Hypothalamus (tissue), 51 donors: ENCODE measurements at regions not wholly inside any gene's neighbourhood (a gene's known extent, or its start where the extent isn't known, plus 50 kb on each side); places are given as distances from the start of the nearest gene placed in this dataset.
A peak's percentile ranks its signal among the peaks of the same experiment; 100 is the strongest.
"Not testable (repeated sequence)": the region's sequence is repeated elsewhere in the genome, so short reads cannot be mapped to it uniquely, and the experiment has no call there.

Experiments
- DNase-seq, 51 donors: peaks; one replicate each; lab custom pipeline; 2025; lab: John Stamatoyannopoulos, UW

- DNase-seq = no peak
Observed at GRCh38 chr18:40249390-40250080, 1705.5 kb upstream of the PIK3C3 start.

- DNase-seq = not testable (repeated sequence)
Observed at GRCh38 chr18:40245612-40246011, 1709.4 kb upstream of the PIK3C3 start.

GRCh38 chr18:40243607-40244006 lies 1711.4 kb upstream of the PIK3C3 start:
- no peak for DNase-seq

GRCh38 chr18:40235836-40236235 lies 1719.2 kb upstream of the PIK3C3 start:
- no peak for DNase-seq

- no peak for DNase-seq
Observed at GRCh38 chr18:40235323-40235722, 1719.7 kb upstream of the PIK3C3 start.

GRCh38 chr18:40233931-40234616 lies 1721.0 kb upstream of the PIK3C3 start:
- no peak for DNase-seq

- DNase-seq = no peak
Observed at GRCh38 chr18:40222776-40223175, 1732.3 kb upstream of the PIK3C3 start.

GRCh38 chr18:40216856-40217255 lies 1738.2 kb upstream of the PIK3C3 start:
- DNase-seq = no peak

GRCh38 chr18:40215979-40216378 lies 1739.1 kb upstream of the PIK3C3 start:
- no peak for DNase-seq

GRCh38 chr18:40210696-40211095 lies 1744.3 kb upstream of the PIK3C3 start:
- no peak for DNase-seq

- DNase-seq = no peak
Observed at GRCh38 chr18:40208958-40209357, 1746.1 kb upstream of the PIK3C3 start.

GRCh38 chr18:40197711-40198110 lies 1757.3 kb upstream of the PIK3C3 start:
- DNase-seq = no peak

- no peak for DNase-seq
Observed at GRCh38 chr18:40186677-40187076, 1768.4 kb upstream of the PIK3C3 start.

GRCh38 chr18:40179729-40180461 lies 1775.1 kb upstream of the PIK3C3 start:
- no peak for DNase-seq

- no peak for DNase-seq
Observed at GRCh38 chr18:40168026-40168425, 1787.0 kb upstream of the PIK3C3 start.

GRCh38 chr18:40163254-40163653 lies 1791.8 kb upstream of the PIK3C3 start:
- no peak for DNase-seq

GRCh38 chr18:40160361-40160760 lies 1794.7 kb upstream of the PIK3C3 start:
- no peak for DNase-seq

- DNase-seq = peak in 1 of 51 donors; percentile 38
Observed at GRCh38 chr18:40159141-40160017, 1795.7 kb upstream of the PIK3C3 start.

GRCh38 chr18:40157120-40157519 lies 1797.9 kb upstream of the PIK3C3 start:
- no peak for DNase-seq

- DNase-seq = no peak
Observed at GRCh38 chr18:40152859-40153258, 1802.2 kb upstream of the PIK3C3 start.

- no peak for DNase-seq
Observed at GRCh38 chr18:40148960-40149359, 1806.1 kb upstream of the PIK3C3 start.
